MM.1S (cell line): ENCODE measurements at regions not wholly inside any gene's neighbourhood (a gene's known extent, or its start where the extent isn't known, plus 50 kb on each side); places are given as distances from the start of the nearest gene placed in this dataset.

Experiments used
- CTCF ChIP-seq: fragments of 300-600 bp; sonication (generic); IDR thresholded peaks from 2 replicates; pipeline ENCODE4 v1.5.1; 2016; ENCODE audit warnings: antibody characterized with exemption, low read length, mixed read lengths
- EZH2 ChIP-seq: fragments of 300-600 bp; sonication (generic); optimal IDR thresholded peaks from 2 replicates; pipeline ENCODE3; 2017; ENCODE audit warnings: low read depth, mild to moderate bottlenecking, antibody characterized with exemption, low read length, mixed read lengths
- EZH2phosphoT487 ChIP-seq: fragments of 300-600 bp; sonication (generic); IDR thresholded peaks from 2 replicates; pipeline ENCODE4 v1.6.1; 2018; ENCODE audit warnings: antibody characterized with exemption, low read length

GRCh38 chr9:135359764-135360163 is 119.8 kb upstream of the PPP1R26 start:
- TF ChIP-seq CTCF (no peak), EZH2 (no peak), EZH2phosphoT487 (no peak)
